Suprapubic skin (tissue), 3 donors: ENCODE measurements at regions not wholly inside any gene's neighbourhood (a gene's known extent, or its start where the extent isn't known, plus 50 kb on each side); places are given as distances from the start of the nearest gene placed in this dataset.

Experiments
- CTCF ChIP-seq, 2 donors: fragments of 200-600 bp in 1 of 2; fragments of 450-650 bp in 1 of 2; sonication (generic) in 1 of 2; IDR thresholded peaks; one replicate each; pipeline ENCODE4 v1.5.1; 2016 to 2019; ENCODE audit warnings: antibody characterized with exemption in 2 of 2, mild to moderate bottlenecking in 1 of 2, moderate library complexity in 1 of 2
- POLR2AphosphoS5 ChIP-seq, 3 donors: sonication (generic); formaldehyde crosslinking; IDR thresholded peaks; one replicate each; pipeline ENCODE4 v1.6.1; 2017; ENCODE audit warnings: antibody characterized with exemption in 3 of 3

DNA sequence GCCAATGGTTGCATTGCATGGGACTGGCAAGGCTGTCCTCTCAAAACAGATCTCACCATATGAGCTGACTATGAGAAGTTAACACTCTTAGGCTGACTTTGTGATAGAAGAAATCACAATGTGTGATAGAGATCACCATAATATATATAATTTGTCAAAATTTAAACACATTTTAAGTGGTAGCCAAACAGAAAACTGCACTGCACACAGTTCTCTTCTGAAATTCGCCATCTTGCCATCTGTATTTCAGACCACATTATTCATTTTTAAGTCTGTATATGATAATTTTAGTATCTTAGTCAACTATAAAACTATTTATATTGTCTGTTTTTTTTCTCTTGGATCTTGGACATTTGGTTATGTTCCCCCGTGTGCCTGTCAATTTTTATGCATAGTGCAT is 374.7 kb downstream of the AJAP1 start:
- TF ChIP-seq CTCF (IDR thresholded peaks at IDR 0.05) (no peak), POLR2AphosphoS5 (IDR thresholded peaks at IDR 0.05) (no peak)
